Activated naive CD8-positive, alpha-beta T cell treated with anti-CD3 and anti-CD28 coated beads, Interleukin-2, amount 50 U/mL, for 24 hours (primary cell): ENCODE measurements at regions not wholly inside any gene's neighbourhood (a gene's known extent, or its start where the extent isn't known, plus 50 kb on each side); places are given as distances from the start of the nearest gene placed in this dataset.

ENCODE experiments used
- ATAC-seq: fragments of 150-1000 bp; cut with Tn5 transposase; one replicate; pipeline ENCODE4 v1.10.0; 2021
- DNase-seq: peaks from one replicate; pipeline ENCODE4 v3.0.0; 2021
- H3K27ac Mint-ChIP-seq: one replicate; pipeline ENCODE4 v1.8.0; 2021; ENCODE audit warnings: mild to moderate bottlenecking, mixed read lengths
- H3K27me3 Mint-ChIP-seq: one replicate; pipeline ENCODE4 v1.8.0; 2021; ENCODE audit warnings: mixed read lengths
- H3K36me3 Mint-ChIP-seq: one replicate; pipeline ENCODE4 v1.8.0; 2021; ENCODE audit warnings: low read depth, mixed read lengths
- H3K4me1 Mint-ChIP-seq: one replicate; pipeline ENCODE4 v1.8.0; 2021; ENCODE audit warnings: mixed read lengths
- H3K4me3 Mint-ChIP-seq: one replicate; pipeline ENCODE4 v1.8.0; 2021; ENCODE audit warnings: mild to moderate bottlenecking, moderate library complexity, mixed read lengths
- H3K9me3 Mint-ChIP-seq: one replicate; pipeline ENCODE4 v1.8.0; 2021; ENCODE audit warnings: mixed read lengths

- H3K4me3 Mint-ChIP-seq = no peak overlapping the region
- DNase-seq (no peak), ATAC-seq (no peak)
- no peak overlapping the region for H3K27ac Mint-ChIP-seq
- H3K36me3 Mint-ChIP-seq = no peaks in the 10 kb centered on the region
- H3K27me3 Mint-ChIP-seq = peaks cover 25% of the 10 kb centered on the region
- peaks cover 11% of the 10 kb centered on the region for H3K9me3 Mint-ChIP-seq
- peaks cover 8% of the 10 kb centered on the region for H3K4me1 Mint-ChIP-seq
Observed at GRCh38 chr16:16830401-16830800, 451.5 kb downstream of the NPIPA7 start.

GRCh38 chr16:16830973-16831372 is 452.0 kb downstream of the NPIPA7 start:
- Mint-ChIP-seq H3K36me3 (no peaks in the 10 kb centered on the region), H3K4me3 (no peak overlapping the region), H3K9me3 (peaks cover 11% of the 10 kb centered on the region), H3K4me1 (peaks cover 8% of the 10 kb centered on the region), H3K27me3 (peaks cover 21% of the 10 kb centered on the region), H3K27ac (no peak overlapping the region)
- DNase-seq = no peak
- ATAC-seq = no peak

GRCh38 chr16:16833165-16833564 is 454.2 kb downstream of the NPIPA7 start:
- H3K36me3 Mint-ChIP-seq = no peaks in the 10 kb centered on the region
- no peak overlapping the region for H3K27ac Mint-ChIP-seq
- H3K4me1 Mint-ChIP-seq = peaks cover 8% of the 10 kb centered on the region
- ATAC-seq (no peak), DNase-seq (no peak)
- peaks cover 11% of the 10 kb centered on the region for H3K9me3 Mint-ChIP-seq
- no peak overlapping the region for H3K4me3 Mint-ChIP-seq
- peaks cover 18% of the 10 kb centered on the region for H3K27me3 Mint-ChIP-seq

GRCh38 chr16:16850274-16850673 is 471.3 kb downstream of the NPIPA7 start:
- H3K36me3 Mint-ChIP-seq = no peaks in the 10 kb centered on the region

GRCh38 chr16:16857012-16857411 is 478.1 kb downstream of the NPIPA7 start:
- no peaks in the 10 kb centered on the region for H3K9me3 Mint-ChIP-seq
- H3K36me3 Mint-ChIP-seq = no peaks in the 10 kb centered on the region
- H3K4me1 Mint-ChIP-seq = peaks cover 2% of the 10 kb centered on the region
- peaks cover 17% of the 10 kb centered on the region for H3K27me3 Mint-ChIP-seq
- ATAC-seq (no peak), DNase-seq (no peak)
- H3K4me3 Mint-ChIP-seq = no peak overlapping the region
- H3K27ac Mint-ChIP-seq = no peak overlapping the region

More at GRCh38 chr16:16850274-16850673, 471.3 kb downstream of the NPIPA7 start:
- H3K27me3 Mint-ChIP-seq = peaks cover 11% of the 10 kb centered on the region
- H3K4me3 Mint-ChIP-seq = no peak overlapping the region
- ATAC-seq (no peak), DNase-seq (no peak)
- H3K27ac Mint-ChIP-seq = no peak overlapping the region
- no peaks in the 10 kb centered on the region for H3K9me3 Mint-ChIP-seq
- H3K4me1 Mint-ChIP-seq = no peaks in the 10 kb centered on the region

- ATAC-seq = no peak
- Mint-ChIP-seq H3K27ac (no peak overlapping the region), H3K27me3 (peaks cover 15% of the 10 kb centered on the region), H3K4me3 (no peak overlapping the region), H3K36me3 (no peaks in the 10 kb centered on the region), H3K9me3 (no peaks in the 10 kb centered on the region), H3K4me1 (peaks cover 2% of the 10 kb centered on the region)
- DNase-seq = no peak
Observed at GRCh38 chr16:16857603-16858283, 478.8 kb downstream of the NPIPA7 start.

GRCh38 chr16:16861546-16861945 is 482.6 kb downstream of the NPIPA7 start:
- Mint-ChIP-seq H3K9me3 (no peaks in the 10 kb centered on the region), H3K36me3 (no peaks in the 10 kb centered on the region), H3K27ac (no peak overlapping the region), H3K4me1 (peaks cover 2% of the 10 kb centered on the region), H3K27me3 (peaks cover 8% of the 10 kb centered on the region), H3K4me3 (no peak overlapping the region)
- DNase-seq (peak; percentile 58), ATAC-seq (no peak)

GRCh38 chr16:16863672-16864071 is 484.7 kb downstream of the NPIPA7 start:
- H3K9me3 Mint-ChIP-seq = no peaks in the 10 kb centered on the region
- H3K27ac Mint-ChIP-seq = no peak overlapping the region
- no peaks in the 10 kb centered on the region for H3K36me3 Mint-ChIP-seq
- ATAC-seq (no peak), DNase-seq (no peak)
- peaks cover 4% of the 10 kb centered on the region for H3K27me3 Mint-ChIP-seq
- no peak overlapping the region for H3K4me3 Mint-ChIP-seq
- H3K4me1 Mint-ChIP-seq = no peaks in the 10 kb centered on the region

GRCh38 chr16:16864536-16864935 is 485.6 kb downstream of the NPIPA7 start:
- Mint-ChIP-seq H3K9me3 (no peaks in the 10 kb centered on the region), H3K4me1 (no peaks in the 10 kb centered on the region), H3K27me3 (peaks cover 4% of the 10 kb centered on the region), H3K27ac (no peak overlapping the region), H3K4me3 (no peak overlapping the region), H3K36me3 (no peaks in the 10 kb centered on the region)
- ATAC-seq (no peak), DNase-seq (no peak)

GRCh38 chr16:16865374-16865773 is 486.4 kb downstream of the NPIPA7 start:
- no peaks in the 10 kb centered on the region for H3K36me3 Mint-ChIP-seq
- H3K4me1 Mint-ChIP-seq = no peaks in the 10 kb centered on the region
- H3K27me3 Mint-ChIP-seq = no peaks in the 10 kb centered on the region
- no peak overlapping the region for H3K4me3 Mint-ChIP-seq
- ATAC-seq = no peak
- no peak overlapping the region for H3K27ac Mint-ChIP-seq
- DNase-seq = no peak
- no peaks in the 10 kb centered on the region for H3K9me3 Mint-ChIP-seq

GRCh38 chr16:16867973-16868372 is 489.0 kb downstream of the NPIPA7 start:
- Mint-ChIP-seq H3K4me1 (no peaks in the 10 kb centered on the region), H3K27me3 (no peaks in the 10 kb centered on the region), H3K4me3 (no peak overlapping the region), H3K9me3 (no peaks in the 10 kb centered on the region), H3K27ac (no peak overlapping the region), H3K36me3 (no peaks in the 10 kb centered on the region)
- DNase-seq = no peak
- ATAC-seq = no peak

- ATAC-seq = no peak
- no peaks in the 10 kb centered on the region for H3K4me1 Mint-ChIP-seq
- H3K4me3 Mint-ChIP-seq = no peak overlapping the region
- no peaks in the 10 kb centered on the region for H3K27me3 Mint-ChIP-seq
- H3K27ac Mint-ChIP-seq = no peak overlapping the region
- no peaks in the 10 kb centered on the region for H3K9me3 Mint-ChIP-seq
- DNase-seq = no peak
- H3K36me3 Mint-ChIP-seq = no peaks in the 10 kb centered on the region
Observed at GRCh38 chr16:16868727-16869126, 489.8 kb downstream of the NPIPA7 start.

GRCh38 chr16:16869746-16870145 is 490.8 kb downstream of the NPIPA7 start:
- H3K36me3 Mint-ChIP-seq = no peaks in the 10 kb centered on the region
- no peak overlapping the region for H3K27ac Mint-ChIP-seq
- no peak overlapping the region for H3K4me3 Mint-ChIP-seq
- no peaks in the 10 kb centered on the region for H3K27me3 Mint-ChIP-seq
- no peak for DNase-seq
- ATAC-seq = no peak
- no peaks in the 10 kb centered on the region for H3K4me1 Mint-ChIP-seq
- H3K9me3 Mint-ChIP-seq = no peaks in the 10 kb centered on the region

- DNase-seq (no peak), ATAC-seq (no peak)
- Mint-ChIP-seq H3K9me3 (no peaks in the 10 kb centered on the region), H3K27me3 (no peaks in the 10 kb centered on the region), H3K4me1 (no peaks in the 10 kb centered on the region), H3K4me3 (no peak overlapping the region), H3K36me3 (no peaks in the 10 kb centered on the region), H3K27ac (no peak overlapping the region)
Observed at GRCh38 chr16:16871196-16871595, 492.3 kb downstream of the NPIPA7 start.

GRCh38 chr16:16877061-16877460 is 498.1 kb downstream of the NPIPA7 start:
- ATAC-seq (no peak), DNase-seq (no peak)
- Mint-ChIP-seq H3K27ac (no peak overlapping the region), H3K9me3 (no peaks in the 10 kb centered on the region), H3K36me3 (no peaks in the 10 kb centered on the region), H3K4me3 (no peak overlapping the region), H3K27me3 (peaks cover 3% of the 10 kb centered on the region), H3K4me1 (no peaks in the 10 kb centered on the region)
